H1 (cell line): ENCODE measurements at regions not wholly inside any gene's neighbourhood (a gene's known extent, or its start where the extent isn't known, plus 50 kb on each side); places are given as distances from the start of the nearest gene placed in this dataset.

ENCODE experiments used
- CTCF ChIA-PET: fragments of 300-600 bp; sonication (Branson Sonifier 250); formaldehyde crosslinking; loops from one replicate; lab custom pipeline; 2021; ENCODE audit not compliant: partially characterized antibody; lab: Charles Lee
- POLR2A ChIA-PET: fragments of 300-600 bp; sonication (Branson Sonifier 250); formaldehyde crosslinking; loops from one replicate; lab custom pipeline; 2021; ENCODE audit warnings: inconsistent platforms; ENCODE audit not compliant: partially characterized antibody; lab: Charles Lee
- DNase-seq, 2 experiments: peaks; one replicate each; pipeline versions ENCODE4 v3.0.0 to v3.0.0-alpha.2; 2010 to 2022; ENCODE audit warnings: low spot score in 2 of 2, low read depth in 1 of 2, mixed read lengths in 1 of 2
- FAIRE-seq: peaks from 2 replicates; lab custom pipeline; 2011; peaks lifted over from hg19 to GRCh38; lab: Jason Lieb, UNC
- H2AFZ ChIP-seq: 2 replicates; pipeline ENCODE4 v1.8.1; 2012; ENCODE audit warnings: low read length, inconsistent platforms
- H2AK5ac ChIP-seq: 2 replicates; pipeline ENCODE4 v1.6.1; 2013; ENCODE audit warnings: low read depth, low read length
- H2BK120ac ChIP-seq: replicated peaks from 2 replicates; pipeline ENCODE3; 2013; ENCODE audit warnings: low read depth, low read length, inconsistent platforms
- H2BK12ac ChIP-seq: 2 replicates; pipeline ENCODE4 v1.6.1; 2013; ENCODE audit warnings: low read depth, low read length
- H2BK15ac ChIP-seq: 2 replicates; pipeline ENCODE4 v1.6.1; 2013; ENCODE audit warnings: low read length
- H2BK20ac ChIP-seq: 2 replicates; pipeline ENCODE4 v1.6.1; 2013; ENCODE audit warnings: low read length
- H2BK5ac ChIP-seq: 2 replicates; pipeline ENCODE4 v1.6.1; 2013; ENCODE audit warnings: low read depth, low read length
- H3K14ac ChIP-seq: 2 replicates; pipeline ENCODE4 v1.6.1; 2013; ENCODE audit warnings: inconsistent platforms; ENCODE audit not compliant: insufficient read length
- H3K18ac ChIP-seq: 2 replicates; pipeline ENCODE4 v1.6.1; 2013; ENCODE audit warnings: low read length; ENCODE audit errors: extremely low read depth
- H3K23ac ChIP-seq: 2 replicates; pipeline ENCODE4 v1.6.1; 2013; ENCODE audit warnings: inconsistent platforms; ENCODE audit not compliant: insufficient read length
- H3K23me2 ChIP-seq: 2 replicates; pipeline ENCODE4 v1.6.1; 2013; ENCODE audit warnings: low read depth, low read length
- H3K27ac ChIP-seq: 2 replicates; pipeline ENCODE4 v1.6.1; 2011; ENCODE audit warnings: low read depth, low read length, inconsistent platforms
- H3K27me3 ChIP-seq, 4 experiments: replicated peaks in 1 of 4; 1 replicate in 1 of 4; 2 replicates in 3 of 4; pipeline versions ENCODE4 v1.6.1 to v1.8.1; 2011 to 2013; ENCODE audit warnings: low read length in 3 of 4, mild to moderate bottlenecking in 3 of 4, inconsistent platforms in 2 of 4, mixed read lengths in 2 of 4, moderate library complexity in 1 of 4; ENCODE audit not compliant: control insufficient read depth in 3 of 4, insufficient read depth in 3 of 4; ENCODE audit errors: extremely low read depth in 1 of 4
- H3K36me3 ChIP-seq, 4 experiments: 2 replicates each; pipeline versions ENCODE4 v1.6.1 to v1.8.1; 2011 to 2013; ENCODE audit warnings: mild to moderate bottlenecking in 4 of 4, low read length in 3 of 4, moderate library complexity in 2 of 4, control low read depth in 1 of 4, inconsistent platforms in 1 of 4; ENCODE audit not compliant: insufficient read depth in 4 of 4, control insufficient read depth in 2 of 4
- H3K4ac ChIP-seq: replicated peaks from 2 replicates; pipeline ENCODE3; 2013; ENCODE audit warnings: low read length, low read depth, mixed read lengths, inconsistent platforms; ENCODE audit not compliant: insufficient read length
- H3K4me1 ChIP-seq, 4 experiments: replicated peaks in 1 of 4; 1 replicate in 1 of 4; 2 replicates in 3 of 4; pipeline versions ENCODE4 v1.6.1 to v1.8.1; 2011 to 2013; ENCODE audit warnings: low read length in 3 of 4, inconsistent platforms in 2 of 4, mixed read lengths in 1 of 4; ENCODE audit not compliant: insufficient read depth in 4 of 4, control insufficient read depth in 3 of 4
- H3K4me2 ChIP-seq, 2 experiments: 2 replicates each; pipeline versions ENCODE4 v1.6.1 to v1.8.1; 2011 to 2013; ENCODE audit warnings: low read depth in 2 of 2, low read length in 2 of 2, control low read depth in 1 of 2, inconsistent platforms in 1 of 2, mild to moderate bottlenecking in 1 of 2; ENCODE audit not compliant: insufficient read depth in 1 of 2
- H3K4me3 ChIP-seq, 4 experiments: fragments of 200-600, 300-600 bp in 1 of 4; sonication (generic), shearing (Covaris generic), sonication (Bioruptor Twin) in 1 of 4; 2 replicates each; pipeline versions ENCODE4 v1.5.1 to v1.8.1; 2011 to 2016; ENCODE audit warnings: low read length in 4 of 4, low read depth in 3 of 4, control low read depth in 2 of 4, inconsistent platforms in 2 of 4, mild to moderate bottlenecking in 2 of 4, mixed read lengths in 1 of 4, moderate library complexity in 1 of 4; ENCODE audit not compliant: insufficient read depth in 2 of 4; ENCODE audit errors: extremely low read depth in 1 of 4
- H3K56ac ChIP-seq: replicated peaks from 2 replicates; pipeline ENCODE3; 2013; ENCODE audit warnings: low read depth, mild to moderate bottlenecking, mixed read lengths, low read length, inconsistent platforms; ENCODE audit not compliant: insufficient read length
- H3K79me1 ChIP-seq: 2 replicates; pipeline ENCODE4 v1.6.1; 2013; ENCODE audit warnings: low read depth, low read length, control low read depth
- H3K79me2 ChIP-seq, 2 experiments: 2 replicates each; pipeline versions ENCODE4 v1.6.1 to v1.8.1; 2012 to 2013; ENCODE audit warnings: low read length in 2 of 2, mild to moderate bottlenecking in 2 of 2, inconsistent platforms in 1 of 2; ENCODE audit not compliant: insufficient read depth in 2 of 2, control insufficient read depth in 1 of 2
- H3K9ac ChIP-seq, 4 experiments: replicated peaks in 1 of 4; 1 replicate in 1 of 4; 2 replicates in 3 of 4; pipeline versions ENCODE4 v1.6.1 to v1.8.1; 2011 to 2013; ENCODE audit warnings: low read depth in 3 of 4, low read length in 3 of 4, control low read depth in 2 of 4, mild to moderate bottlenecking in 2 of 4, moderate library complexity in 2 of 4, inconsistent platforms in 1 of 4; ENCODE audit errors: extremely low read depth in 1 of 4
- H3K9me3 ChIP-seq, 2 experiments: 2 replicates each; pipeline versions ENCODE4 v1.6.1 to v1.8.1; 2012 to 2013; ENCODE audit warnings: mild to moderate bottlenecking in 2 of 2, moderate library complexity in 2 of 2, control low read depth in 1 of 2, inconsistent platforms in 1 of 2, low read depth in 1 of 2, low read length in 1 of 2, mixed read lengths in 1 of 2; ENCODE audit not compliant: insufficient read depth in 2 of 2
- H4K20me1 ChIP-seq, 2 experiments: replicated peaks in 1 of 2; 2 replicates each; pipeline versions ENCODE3 to v1.8.1; 2011 to 2013; ENCODE audit warnings: inconsistent platforms in 2 of 2, low read length in 2 of 2, mild to moderate bottlenecking in 1 of 2; ENCODE audit not compliant: insufficient read depth in 2 of 2, control insufficient read depth in 1 of 2
- H4K5ac ChIP-seq: 2 replicates; pipeline ENCODE4 v1.6.1; 2013; ENCODE audit warnings: low read length, low read depth, mixed read lengths, inconsistent platforms; ENCODE audit not compliant: insufficient read length
- H4K8ac ChIP-seq: 2 replicates; pipeline ENCODE4 v1.8.0; 2013; ENCODE audit warnings: mild to moderate bottlenecking, moderate library complexity, low read length, inconsistent platforms; ENCODE audit not compliant: insufficient read depth; ENCODE audit errors: extremely low read depth
- H4K91ac ChIP-seq: replicated peaks from 2 replicates; pipeline ENCODE3; 2013; ENCODE audit warnings: low read length, mixed read lengths, inconsistent platforms; ENCODE audit not compliant: insufficient read length
- CEBPB ChIP-seq: IDR thresholded peaks from 2 replicates; pipeline ENCODE4 v1.6.1; 2012; ENCODE audit warnings: low read depth, low read length
- CREB1 ChIP-seq: IDR thresholded peaks from 2 replicates; pipeline ENCODE4 v1.6.1; 2012; ENCODE audit warnings: inconsistent platforms
- EZH2 ChIP-seq: fragments of 200-600 bp; sonication (generic); IDR thresholded peaks from 2 replicates; pipeline ENCODE4 v1.7.1; 2012; ENCODE audit warnings: low read depth, mild to moderate bottlenecking, moderate library complexity, low read length, inconsistent platforms; ENCODE audit not compliant: severe bottlenecking
- JUN ChIP-seq: IDR thresholded peaks from 2 replicates; pipeline ENCODE4 v1.6.1; 2011; ENCODE audit warnings: low read depth, mild to moderate bottlenecking, improper control_type of control experiment, low read length
- NRF1 ChIP-seq: IDR thresholded peaks from 2 replicates; pipeline ENCODE4 v1.6.1; 2011; ENCODE audit warnings: mild to moderate bottlenecking, low read depth, low read length, improper control_type of control experiment
- PHF8 ChIP-seq: fragments of 200-600 bp; sonication (generic); conservative IDR thresholded peaks from 2 replicates; pipeline ENCODE4 v1.7.1; 2012; ENCODE audit warnings: low read depth, mild to moderate bottlenecking, inconsistent platforms, low read length, moderate library complexity
- RNF2 ChIP-seq: fragments of 200-900, 300-1000 bp; sonication (generic); IDR thresholded peaks from 2 replicates; pipeline ENCODE4 v1.7.1; 2016; ENCODE audit warnings: borderline replicate concordance, low read depth, mild to moderate bottlenecking, antibody characterized with exemption, low read length; ENCODE audit not compliant: poor library complexity, severe bottlenecking; ENCODE audit errors: missing control alignments
- SP2 ChIP-seq: IDR thresholded peaks from 2 replicates; pipeline ENCODE4 v1.6.1; 2012; ENCODE audit warnings: mild to moderate bottlenecking, low read length, inconsistent platforms
- WGBS, 2 experiments: shearing (Covaris generic) in 1 of 2; methylation state at CpG; one replicate each; pipeline versions ENCODE4 v1.1.6 to v1.1.7; 2013 to 2015; ENCODE audit warnings: low lambda C conversion rate in 2 of 2, mixed read lengths in 2 of 2, inconsistent platforms in 1 of 2, low coverage in 1 of 2, missing lambda C conversion rate in 1 of 2; ENCODE audit not compliant: insufficient replicate concordance in 2 of 2, insufficient coverage in 1 of 2, insufficient read length in 1 of 2; ENCODE audit errors: extremely low coverage in 1 of 2, missing lambda C conversion rate in 1 of 2; 5-methylcytosine and 5-hydroxymethylcytosine counted together
- TF ChIP-seq, protein P1 (sequence below): IDR thresholded peaks from 2 replicates; pipeline ENCODE4 v1.6.1; 2012; ENCODE audit warnings: low read length, inconsistent platforms

DNA sequence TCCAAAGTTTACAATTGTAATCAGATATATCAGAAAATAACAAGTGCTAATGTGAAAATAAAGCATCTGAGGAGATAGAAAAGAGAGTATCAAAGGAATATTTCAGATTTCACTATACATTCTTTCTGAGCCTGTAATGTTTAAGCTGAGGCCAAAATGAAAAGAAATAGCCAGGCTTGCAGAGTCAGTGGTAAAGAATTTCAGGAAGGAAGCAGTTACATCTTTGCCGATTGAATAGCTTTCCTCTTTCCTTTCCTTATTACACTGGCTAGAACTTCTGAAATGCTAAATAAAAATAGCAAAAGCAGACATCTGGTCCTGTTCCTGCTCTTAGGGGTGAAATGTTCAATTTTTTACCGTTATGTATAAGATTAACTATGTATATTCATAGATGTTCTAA, 1441.6 kb upstream of the PCDH7 start:
- Histone ChIP-seq H2AK5ac (no peak overlapping the region), H3K36me3 (no peaks in the 10 kb centered on the region; a peak in 1 of 8 replicates), H3K79me2 (no peaks in the 10 kb centered on the region), H3K4ac (no peak overlapping the region), H3K4me1 (no peaks in the 10 kb centered on the region), H2BK15ac (no peak overlapping the region), H4K8ac (no peak overlapping the region), H3K9ac (no peak overlapping the region), H2BK12ac (no peak overlapping the region), H4K91ac (no peak overlapping the region), H3K18ac (no peak overlapping the region), H2AFZ (no peak overlapping the region), H4K5ac (no peak overlapping the region), H2BK5ac (no peak overlapping the region), H3K9me3 (peaks cover 0 to 5% of the 10 kb centered on the region in 2 experiments; a peak in 1 of 4 replicates), H3K23me2 (no peaks in the 10 kb centered on the region), H2BK20ac (no peak overlapping the region), H4K20me1 (no peaks in the 10 kb centered on the region), H3K4me2 (no peak overlapping the region), H3K23ac (no peak overlapping the region), H3K14ac (no peak overlapping the region), H3K27me3 (no peaks in the 10 kb centered on the region), H2BK120ac (no peak overlapping the region), H3K56ac (peak overlapping the region; percentile 12), H3K27ac (no peak overlapping the region), H3K79me1 (no peaks in the 10 kb centered on the region), H3K4me3 (no peak overlapping the region)
- ChIA-PET CTCF (no interaction called here), POLR2A (no interaction called here)
- no peak for FAIRE-seq
- 96% methylated on average over 2 of the region's 2 CpGs; no CpG with 5 or more reads in 1 of the 2 experiments for WGBS, 2 experiments
- no peak for DNase-seq
- TF ChIP-seq CEBPB (no peak), NRF1 (no peak), SP2 (no peak), CREB1 (no peak), RNF2 (no peak), PHF8 (no peak), JUN (no peak), EZH2 (no peak)
- TF ChIP-seq, protein P1, sequence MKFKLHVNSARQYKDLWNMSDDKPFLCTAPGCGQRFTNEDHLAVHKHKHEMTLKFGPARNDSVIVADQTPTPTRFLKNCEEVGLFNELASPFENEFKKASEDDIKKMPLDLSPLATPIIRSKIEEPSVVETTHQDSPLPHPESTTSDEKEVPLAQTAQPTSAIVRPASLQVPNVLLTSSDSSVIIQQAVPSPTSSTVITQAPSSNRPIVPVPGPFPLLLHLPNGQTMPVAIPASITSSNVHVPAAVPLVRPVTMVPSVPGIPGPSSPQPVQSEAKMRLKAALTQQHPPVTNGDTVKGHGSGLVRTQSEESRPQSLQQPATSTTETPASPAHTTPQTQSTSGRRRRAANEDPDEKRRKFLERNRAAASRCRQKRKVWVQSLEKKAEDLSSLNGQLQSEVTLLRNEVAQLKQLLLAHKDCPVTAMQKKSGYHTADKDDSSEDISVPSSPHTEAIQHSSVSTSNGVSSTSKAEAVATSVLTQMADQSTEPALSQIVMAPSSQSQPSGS = no peak
